B cell (primary cell): ENCODE measurements at regions not wholly inside any gene's neighbourhood (a gene's known extent, or its start where the extent isn't known, plus 50 kb on each side); places are given as distances from the start of the nearest gene placed in this dataset.

Experiments used
- ATAC-seq: fragments of 200-7000 bp; cut with Tn5 transposase; one replicate; pipeline ENCODE4 v1.10.0; 2021; ENCODE audit warnings: low read depth, mild to moderate bottlenecking, moderate number of reproducible peaks, moderate library complexity
- CTCF ChIA-PET: fragments of 350-600 bp; sonication (Branson Sonifier 250); formaldehyde crosslinking; loops from one replicate; lab custom pipeline; 2021; ENCODE audit warnings: antibody characterized with exemption, inconsistent platforms; lab: Charles Lee
- POLR2A ChIA-PET: fragments of 350-600 bp; sonication (Branson Sonifier 250); formaldehyde crosslinking; loops from one replicate; lab custom pipeline; 2021; ENCODE audit warnings: antibody characterized with exemption; lab: Charles Lee
- DNase-seq: peaks from one replicate; pipeline ENCODE4 v3.0.0; 2013
- H2AFZ ChIP-seq: 2 replicates; pipeline ENCODE4 v1.6.1; 2012; ENCODE audit warnings: mild to moderate bottlenecking, low read depth, low read length; ENCODE audit not compliant: insufficient read depth, poor library complexity, severe bottlenecking
- H3K27ac ChIP-seq, 2 donors: 1 replicate in 1 of 2; 2 replicates in 1 of 2; pipeline ENCODE4 v1.5.1; 2012 to 2013; ENCODE audit warnings: low read length in 2 of 2, mild to moderate bottlenecking in 2 of 2, moderate library complexity in 1 of 2
- H3K27me3 ChIP-seq, 4 experiments: fragments of 200-600 bp in 1 of 4; sonication (generic) in 1 of 4; replicated peaks in 1 of 4; 1 replicate in 2 of 4; 2 replicates in 2 of 4; pipeline versions ENCODE4 v1.6.1 to v1.7.0; 2013 to 2016; ENCODE audit warnings: low read length in 3 of 4, mild to moderate bottlenecking in 2 of 4, mixed read lengths in 1 of 4, moderate library complexity in 1 of 4; ENCODE audit not compliant: insufficient read depth in 4 of 4, control insufficient read depth in 3 of 4; ENCODE audit errors: control extremely low read depth in 1 of 4
- H3K36me3 ChIP-seq, 2 experiments: replicated peaks in 1 of 2; 1 replicate in 1 of 2; 2 replicates in 1 of 2; pipeline versions ENCODE4 v1.6.1 to v1.7.1; 2013; ENCODE audit warnings: low read length in 1 of 2; ENCODE audit not compliant: insufficient read depth in 2 of 2, control insufficient read depth in 1 of 2; ENCODE audit errors: control extremely low read depth in 1 of 2, extremely low read depth in 1 of 2
- H3K4me1 ChIP-seq, 2 donors: fragments of 200-600 bp in 1 of 2; sonication (generic) in 1 of 2; 1 replicate in 1 of 2; 2 replicates in 1 of 2; pipeline versions ENCODE4 v1.5.1 to v1.6.1; 2013 to 2017; ENCODE audit warnings: low read length in 2 of 2; ENCODE audit not compliant: control insufficient read depth in 2 of 2, insufficient read depth in 2 of 2
- H3K4me2 ChIP-seq: replicated peaks from 2 replicates; pipeline ENCODE3; 2012; ENCODE audit warnings: mild to moderate bottlenecking, low read depth, low read length; ENCODE audit not compliant: poor library complexity, severe bottlenecking
- H3K4me3 ChIP-seq, 5 experiments: fragments of 200-600 bp in 1 of 5; sonication (generic) in 1 of 5; 1 replicate in 3 of 5; 2 replicates in 2 of 5; pipeline versions ENCODE4 v1.5.1 to v1.7.0; 2011 to 2016; ENCODE audit warnings: low read length in 4 of 5, mild to moderate bottlenecking in 4 of 5, low read depth in 2 of 5, control low read depth in 1 of 5, moderate library complexity in 1 of 5; ENCODE audit not compliant: insufficient read depth in 1 of 5; ENCODE audit errors: control extremely low read depth in 1 of 5, extremely low read depth in 1 of 5
- H3K79me2 ChIP-seq: fragments of 200-600 bp; sonication (generic); one replicate; pipeline ENCODE4 v1.6.0; 2016; ENCODE audit warnings: low read length; ENCODE audit not compliant: control insufficient read depth, insufficient read depth
- H3K9ac ChIP-seq: fragments of 200-600 bp; sonication (generic); 2 replicates; pipeline ENCODE4 v1.6.1; 2017; ENCODE audit warnings: mild to moderate bottlenecking, low read length, moderate library complexity
- H3K9me3 ChIP-seq, 3 donors: one replicate each; pipeline versions ENCODE4 v1.6.1 to v1.7.1; 2013; ENCODE audit warnings: low read length in 2 of 3; ENCODE audit not compliant: control insufficient read depth in 2 of 3, insufficient read depth in 1 of 3; ENCODE audit errors: control extremely low read depth in 1 of 3
- H4K20me1 ChIP-seq: 2 replicates; pipeline ENCODE4 v1.6.0; 2012; ENCODE audit warnings: mild to moderate bottlenecking, low read length; ENCODE audit not compliant: insufficient read depth, control insufficient read depth, poor library complexity, severe bottlenecking
- H3K27ac Mint-ChIP-seq: one replicate; pipeline ENCODE4 v1.8.0; 2021; ENCODE audit warnings: mixed read lengths
- H3K27me3 Mint-ChIP-seq: one replicate; pipeline ENCODE4 v1.8.0; 2021; ENCODE audit warnings: mixed read lengths
- H3K4me1 Mint-ChIP-seq: one replicate; pipeline ENCODE4 v1.8.0; 2021; ENCODE audit warnings: mixed read lengths
- H3K4me3 Mint-ChIP-seq: one replicate; pipeline ENCODE4 v1.8.0; 2021; ENCODE audit warnings: mixed read lengths
- H3K9me3 Mint-ChIP-seq: one replicate; pipeline ENCODE4 v1.8.0; 2022; ENCODE audit warnings: mixed read lengths; ENCODE audit not compliant: insufficient read depth
- CTCF ChIP-seq: fragments of 200-600 bp; IDR thresholded peaks from one replicate; pipeline ENCODE4 v1.8.0; 2022; ENCODE audit warnings: antibody characterized with exemption, mild to moderate bottlenecking
- EZH2 ChIP-seq: IDR thresholded peaks from 2 replicates; pipeline ENCODE4 v1.6.1; 2012; ENCODE audit warnings: borderline replicate concordance, low read depth, mild to moderate bottlenecking, moderate library complexity, low read length; ENCODE audit not compliant: insufficient read depth, poor library complexity, severe bottlenecking
- WGBS: methylation state at CpG from one replicate; pipeline ENCODE4 v1.1.5; 2013; ENCODE audit warnings: missing lambda C conversion rate; ENCODE audit not compliant: insufficient coverage; 5-methylcytosine and 5-hydroxymethylcytosine counted together
- intact Hi-C: fragments of 100-400 bp; cut with micrococcal nuclease; formaldehyde crosslinking; loops from one replicate; pipeline ENCODE4 v1.10.0; 2022

DNA sequence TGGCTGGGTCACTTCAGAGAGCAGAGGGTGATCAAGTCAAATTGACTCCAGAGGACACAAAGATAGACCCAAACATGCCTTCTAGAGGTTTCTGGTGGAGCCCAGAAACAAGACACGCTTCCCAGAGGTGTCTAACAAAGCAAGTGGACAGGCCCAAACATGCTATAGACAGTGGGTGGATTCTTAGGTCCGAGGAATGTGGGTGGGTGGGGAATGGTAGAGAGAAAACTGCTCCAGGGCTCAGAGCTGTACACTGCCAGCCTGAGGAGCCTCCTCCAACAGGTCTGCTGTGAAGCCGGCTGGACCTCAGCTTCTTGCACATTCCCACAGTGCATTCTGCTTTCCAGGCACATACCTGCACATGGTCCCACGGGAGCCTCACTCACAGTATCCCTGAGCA is 116.8 kb upstream of the NECTIN1 start:
- ATAC-seq (no peak), DNase-seq (no peak)
- H3K4me1 ChIP-seq, result no peaks in the 10 kb centered on the region
- no peak overlapping the region for H3K9ac ChIP-seq
- no peaks in the 10 kb centered on the region for H4K20me1 ChIP-seq
- ChIA-PET POLR2A (no interaction called here), CTCF (no interaction called here)
- H3K9me3 ChIP-seq, result peaks cover 0 to 25% (median 5%) of the 10 kb centered on the region in 3 donors
- H3K4me1 Mint-ChIP-seq, result no peaks in the 10 kb centered on the region
- H3K4me2 ChIP-seq, result no peak overlapping the region
- TF ChIP-seq EZH2 (no peak), CTCF (no peak)
- H3K4me3 ChIP-seq, result no peak overlapping the region
- peaks cover 3% of the 10 kb centered on the region for H3K9me3 Mint-ChIP-seq
- H3K27me3 ChIP-seq, result peaks cover 0 to 7% (median 0%) of the 10 kb centered on the region in 4 experiments
- H3K79me2 ChIP-seq, result no peaks in the 10 kb centered on the region
- no peaks in the 10 kb centered on the region for H3K36me3 ChIP-seq
- intact Hi-C loops, result no loop called here
- H3K27ac ChIP-seq, result no peak overlapping the region
- H3K27ac Mint-ChIP-seq, result no peak overlapping the region
- WGBS, result 83% methylated on average over 4 of the region's 4 CpGs
- H3K27me3 Mint-ChIP-seq, result peaks cover 14% of the 10 kb centered on the region
- no peak overlapping the region for H2AFZ ChIP-seq
- H3K4me3 Mint-ChIP-seq, result no peak overlapping the region

- POLR2A ChIA-PET, result no interaction called here
- H3K9ac ChIP-seq, result no peak overlapping the region
- H3K4me3 ChIP-seq, result no peak overlapping the region
- CTCF ChIA-PET, result no interaction called here
- TF ChIP-seq EZH2 (no peak), CTCF (no peak)
- no peaks in the 10 kb centered on the region for H3K4me1 ChIP-seq
- H3K27me3 Mint-ChIP-seq, result peaks cover 12% of the 10 kb centered on the region
- peaks cover 3% of the 10 kb centered on the region for H3K9me3 Mint-ChIP-seq
- no peak overlapping the region for H2AFZ ChIP-seq
- no peaks in the 10 kb centered on the region for H3K4me1 Mint-ChIP-seq
- no peak overlapping the region for H3K27ac Mint-ChIP-seq
- intact Hi-C loops, result no loop called here
- WGBS, result 74% methylated on average over 10 of the region's 10 CpGs
- H3K4me3 Mint-ChIP-seq, result no peak overlapping the region
- no peaks in the 10 kb centered on the region for H4K20me1 ChIP-seq
- H3K27ac ChIP-seq, result no peak overlapping the region
- H3K27me3 ChIP-seq, result peaks cover 0 to 6% (median 0%) of the 10 kb centered on the region in 4 experiments
- no peak for ATAC-seq
- H3K9me3 ChIP-seq, result peaks cover 0 to 25% (median 5%) of the 10 kb centered on the region in 3 donors
- H3K36me3 ChIP-seq, result no peaks in the 10 kb centered on the region
- DNase-seq, result no peak
- no peak overlapping the region for H3K4me2 ChIP-seq
- no peaks in the 10 kb centered on the region for H3K79me2 ChIP-seq
Measured at GRCh38 chr11:119845305-119845704, 116.3 kb upstream of the NECTIN1 start.
